ENCODE measurements at regions not wholly inside any gene's neighbourhood (a gene's known extent, or its start where the extent isn't known, plus 50 kb on each side); places are given as distances from the start of the nearest gene placed in this dataset.

GRCh38 chr5:57884346-57885102, 401.9 kb upstream of the ACTBL2 start:
- no peak for TF ChIP-seq GABPA (IDR thresholded peaks at IDR 0.05; ENCODE audit: low read depth)
- TF ChIP-seq, protein P1, sequence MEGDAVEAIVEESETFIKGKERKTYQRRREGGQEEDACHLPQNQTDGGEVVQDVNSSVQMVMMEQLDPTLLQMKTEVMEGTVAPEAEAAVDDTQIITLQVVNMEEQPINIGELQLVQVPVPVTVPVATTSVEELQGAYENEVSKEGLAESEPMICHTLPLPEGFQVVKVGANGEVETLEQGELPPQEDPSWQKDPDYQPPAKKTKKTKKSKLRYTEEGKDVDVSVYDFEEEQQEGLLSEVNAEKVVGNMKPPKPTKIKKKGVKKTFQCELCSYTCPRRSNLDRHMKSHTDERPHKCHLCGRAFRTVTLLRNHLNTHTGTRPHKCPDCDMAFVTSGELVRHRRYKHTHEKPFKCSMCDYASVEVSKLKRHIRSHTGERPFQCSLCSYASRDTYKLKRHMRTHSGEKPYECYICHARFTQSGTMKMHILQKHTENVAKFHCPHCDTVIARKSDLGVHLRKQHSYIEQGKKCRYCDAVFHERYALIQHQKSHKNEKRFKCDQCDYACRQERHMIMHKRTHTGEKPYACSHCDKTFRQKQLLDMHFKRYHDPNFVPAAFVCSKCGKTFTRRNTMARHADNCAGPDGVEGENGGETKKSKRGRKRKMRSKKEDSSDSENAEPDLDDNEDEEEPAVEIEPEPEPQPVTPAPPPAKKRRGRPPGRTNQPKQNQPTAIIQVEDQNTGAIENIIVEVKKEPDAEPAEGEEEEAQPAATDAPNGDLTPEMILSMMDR (IDR thresholded peaks at IDR 0.05; ENCODE audit: insufficient read depth, low read length): no peak
- no peak for TF ChIP-seq POLR2AphosphoS5 (IDR thresholded peaks at IDR 0.05; ENCODE audit: low read depth)
- TF ChIP-seq SPI1 (IDR thresholded peaks at IDR 0.05; ENCODE audit: borderline replicate concordance, low read depth): no peak
- TF ChIP-seq, protein P2, sequence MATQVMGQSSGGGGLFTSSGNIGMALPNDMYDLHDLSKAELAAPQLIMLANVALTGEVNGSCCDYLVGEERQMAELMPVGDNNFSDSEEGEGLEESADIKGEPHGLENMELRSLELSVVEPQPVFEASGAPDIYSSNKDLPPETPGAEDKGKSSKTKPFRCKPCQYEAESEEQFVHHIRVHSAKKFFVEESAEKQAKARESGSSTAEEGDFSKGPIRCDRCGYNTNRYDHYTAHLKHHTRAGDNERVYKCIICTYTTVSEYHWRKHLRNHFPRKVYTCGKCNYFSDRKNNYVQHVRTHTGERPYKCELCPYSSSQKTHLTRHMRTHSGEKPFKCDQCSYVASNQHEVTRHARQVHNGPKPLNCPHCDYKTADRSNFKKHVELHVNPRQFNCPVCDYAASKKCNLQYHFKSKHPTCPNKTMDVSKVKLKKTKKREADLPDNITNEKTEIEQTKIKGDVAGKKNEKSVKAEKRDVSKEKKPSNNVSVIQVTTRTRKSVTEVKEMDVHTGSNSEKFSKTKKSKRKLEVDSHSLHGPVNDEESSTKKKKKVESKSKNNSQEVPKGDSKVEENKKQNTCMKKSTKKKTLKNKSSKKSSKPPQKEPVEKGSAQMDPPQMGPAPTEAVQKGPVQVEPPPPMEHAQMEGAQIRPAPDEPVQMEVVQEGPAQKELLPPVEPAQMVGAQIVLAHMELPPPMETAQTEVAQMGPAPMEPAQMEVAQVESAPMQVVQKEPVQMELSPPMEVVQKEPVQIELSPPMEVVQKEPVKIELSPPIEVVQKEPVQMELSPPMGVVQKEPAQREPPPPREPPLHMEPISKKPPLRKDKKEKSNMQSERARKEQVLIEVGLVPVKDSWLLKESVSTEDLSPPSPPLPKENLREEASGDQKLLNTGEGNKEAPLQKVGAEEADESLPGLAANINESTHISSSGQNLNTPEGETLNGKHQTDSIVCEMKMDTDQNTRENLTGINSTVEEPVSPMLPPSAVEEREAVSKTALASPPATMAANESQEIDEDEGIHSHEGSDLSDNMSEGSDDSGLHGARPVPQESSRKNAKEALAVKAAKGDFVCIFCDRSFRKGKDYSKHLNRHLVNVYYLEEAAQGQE (IDR thresholded peaks at IDR 0.05; ENCODE audit: insufficient replicate concordance, low read depth): no peak
